Amygdala (tissue), 56 donors: ENCODE measurements at regions not wholly inside any gene's neighbourhood (a gene's known extent, or its start where the extent isn't known, plus 50 kb on each side); places are given as distances from the start of the nearest gene placed in this dataset.
"Not testable (repeated sequence)": the region's sequence is repeated elsewhere in the genome, so short reads cannot be mapped to it uniquely, and the experiment has no call there.

Source experiments
- DNase-seq, 56 donors: peaks; one replicate each; lab custom pipeline; 2025; lab: John Stamatoyannopoulos, UW

GRCh38 chr1:79496129-79496528 lies 489.6 kb upstream of the ADGRL4 start:
- no peak for DNase-seq

- not testable (repeated sequence) for DNase-seq
Measured at GRCh38 chr1:79493702-79494101, 487.2 kb upstream of the ADGRL4 start.

- not testable (repeated sequence) for DNase-seq
Measured at GRCh38 chr1:79488572-79489121, 482.1 kb upstream of the ADGRL4 start.

- no peak for DNase-seq
Measured at GRCh38 chr1:79478728-79479373, 472.3 kb upstream of the ADGRL4 start.

- DNase-seq = no peak
Measured at GRCh38 chr1:79478160-79478559, 471.6 kb upstream of the ADGRL4 start.

GRCh38 chr1:79472067-79472656 lies 465.6 kb upstream of the ADGRL4 start:
- no peak for DNase-seq

GRCh38 chr1:79469139-79469538 lies 462.6 kb upstream of the ADGRL4 start:
- DNase-seq = no peak

- no peak for DNase-seq
Measured at GRCh38 chr1:79460773-79461436, 454.4 kb upstream of the ADGRL4 start.

- DNase-seq = no peak
Measured at GRCh38 chr1:79457562-79458224, 451.2 kb upstream of the ADGRL4 start.

- no peak for DNase-seq
Measured at GRCh38 chr1:79448426-79448825, 441.9 kb upstream of the ADGRL4 start.

- no peak for DNase-seq
Measured at GRCh38 chr1:79441238-79441637, 434.7 kb upstream of the ADGRL4 start.

- DNase-seq = no peak
Measured at GRCh38 chr1:79437540-79437939, 431.0 kb upstream of the ADGRL4 start.

GRCh38 chr1:79431340-79431739 lies 424.8 kb upstream of the ADGRL4 start:
- no peak for DNase-seq

- no peak for DNase-seq
Measured at GRCh38 chr1:79430437-79430836, 423.9 kb upstream of the ADGRL4 start.

- no peak for DNase-seq
Measured at GRCh38 chr1:79422726-79423125, 416.2 kb upstream of the ADGRL4 start.

- DNase-seq = no peak
Measured at GRCh38 chr1:79398501-79398900, 392.0 kb upstream of the ADGRL4 start.

GRCh38 chr1:79396901-79397300 lies 390.4 kb upstream of the ADGRL4 start:
- no peak for DNase-seq

- no peak for DNase-seq
Measured at GRCh38 chr1:79388694-79389361, 382.3 kb upstream of the ADGRL4 start.

GRCh38 chr1:79386730-79387129 lies 380.2 kb upstream of the ADGRL4 start:
- DNase-seq = no peak

- DNase-seq = no peak
Measured at GRCh38 chr1:79380078-79380477, 373.5 kb upstream of the ADGRL4 start.

- no peak for DNase-seq
Measured at GRCh38 chr1:79376106-79376505, 369.6 kb upstream of the ADGRL4 start.
